ENCODE measurements at regions not wholly inside any gene's neighbourhood (a gene's known extent, or its start where the extent isn't known, plus 50 kb on each side); places are given as distances from the start of the nearest gene placed in this dataset.

DNA sequence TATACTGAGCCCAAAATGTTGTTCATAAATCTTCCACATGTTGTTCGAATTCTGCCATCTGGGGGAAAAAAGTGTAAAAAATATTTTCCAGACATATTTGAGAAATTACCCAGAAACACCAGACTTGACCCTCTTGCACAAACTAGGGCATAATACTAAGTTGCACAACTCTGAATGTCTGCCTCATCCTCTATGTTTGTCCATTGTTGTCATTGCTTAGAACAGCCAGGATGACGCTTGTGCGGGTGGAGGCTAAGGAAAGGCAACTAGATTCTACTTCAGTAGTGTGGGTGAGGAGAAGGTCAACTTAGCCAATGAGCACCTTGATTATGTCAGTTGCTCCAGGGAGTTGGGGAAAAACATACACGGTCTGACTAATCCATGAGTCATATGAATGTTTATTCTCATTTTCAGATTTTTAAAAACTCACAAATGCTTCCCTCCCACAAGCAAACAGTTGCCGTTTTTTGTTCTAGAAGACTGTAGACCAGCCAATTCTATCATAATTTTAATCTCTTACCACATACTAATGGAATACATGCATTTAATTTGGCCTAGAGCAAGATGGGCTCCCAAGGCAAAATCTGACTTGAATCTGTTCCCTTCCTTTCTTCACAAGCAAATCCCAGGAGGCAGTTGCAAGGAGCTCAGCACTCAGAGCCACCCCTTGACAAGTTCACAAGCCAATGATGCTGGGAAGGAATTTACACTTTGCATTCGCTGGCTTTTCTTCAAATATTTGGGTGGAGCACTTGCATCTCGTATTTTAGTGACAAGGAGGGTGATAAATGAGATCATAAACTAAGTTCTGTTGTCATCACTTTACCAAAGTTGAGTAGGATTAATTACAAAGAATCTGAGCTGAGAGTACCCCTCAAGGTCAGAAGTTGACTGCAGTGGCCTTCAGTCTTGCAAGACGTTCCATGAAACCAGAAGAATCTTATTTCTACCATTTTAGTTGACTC lies 163.2 kb upstream of the TWIST2 start:
- TF ChIP-seq EZH2phosphoT487 (IDR thresholded peaks at IDR 0.05; ENCODE audit: low read length) (no peak), EZH2 (optimal IDR thresholded peaks at IDR 0.05; ENCODE audit: low read depth, low read length) (no peak)
- TF ChIP-seq, protein P1, sequence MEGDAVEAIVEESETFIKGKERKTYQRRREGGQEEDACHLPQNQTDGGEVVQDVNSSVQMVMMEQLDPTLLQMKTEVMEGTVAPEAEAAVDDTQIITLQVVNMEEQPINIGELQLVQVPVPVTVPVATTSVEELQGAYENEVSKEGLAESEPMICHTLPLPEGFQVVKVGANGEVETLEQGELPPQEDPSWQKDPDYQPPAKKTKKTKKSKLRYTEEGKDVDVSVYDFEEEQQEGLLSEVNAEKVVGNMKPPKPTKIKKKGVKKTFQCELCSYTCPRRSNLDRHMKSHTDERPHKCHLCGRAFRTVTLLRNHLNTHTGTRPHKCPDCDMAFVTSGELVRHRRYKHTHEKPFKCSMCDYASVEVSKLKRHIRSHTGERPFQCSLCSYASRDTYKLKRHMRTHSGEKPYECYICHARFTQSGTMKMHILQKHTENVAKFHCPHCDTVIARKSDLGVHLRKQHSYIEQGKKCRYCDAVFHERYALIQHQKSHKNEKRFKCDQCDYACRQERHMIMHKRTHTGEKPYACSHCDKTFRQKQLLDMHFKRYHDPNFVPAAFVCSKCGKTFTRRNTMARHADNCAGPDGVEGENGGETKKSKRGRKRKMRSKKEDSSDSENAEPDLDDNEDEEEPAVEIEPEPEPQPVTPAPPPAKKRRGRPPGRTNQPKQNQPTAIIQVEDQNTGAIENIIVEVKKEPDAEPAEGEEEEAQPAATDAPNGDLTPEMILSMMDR (IDR thresholded peaks at IDR 0.05; ENCODE audit: low read length) = no peak
